GM13977 (cell line): ENCODE measurements at regions not wholly inside any gene's neighbourhood (a gene's known extent, or its start where the extent isn't known, plus 50 kb on each side); places are given as distances from the start of the nearest gene placed in this dataset.
"Not testable (repeated sequence)": the region's sequence is repeated elsewhere in the genome, so short reads cannot be mapped to it uniquely, and the experiment has no call there.

ENCODE experiments used
- DNase-seq: peaks from one replicate; pipeline ENCODE4 v3.0.0; 2012; ENCODE audit warnings: low spot score
- in situ Hi-C: fragments of 300-500 bp; cut with MboI; formaldehyde crosslinking; loops from one replicate; pipeline ENCODE4 v1.12.0; 2022; ENCODE audit warnings: low sequenced_read_pairs, low pct_unique_long_range_greater_than_20kb, mixed read lengths, inconsistent platforms; ENCODE audit not compliant: unreplicated experiment
- TF ChIP-seq, protein P1 (sequence below): IDR thresholded peaks from 2 replicates; pipeline ENCODE4 v1.5.1; 2012; ENCODE audit warnings: mild to moderate bottlenecking, control low read depth; ENCODE audit not compliant: insufficient read depth; ENCODE audit errors: extremely low read depth, missing control alignments

DNA sequence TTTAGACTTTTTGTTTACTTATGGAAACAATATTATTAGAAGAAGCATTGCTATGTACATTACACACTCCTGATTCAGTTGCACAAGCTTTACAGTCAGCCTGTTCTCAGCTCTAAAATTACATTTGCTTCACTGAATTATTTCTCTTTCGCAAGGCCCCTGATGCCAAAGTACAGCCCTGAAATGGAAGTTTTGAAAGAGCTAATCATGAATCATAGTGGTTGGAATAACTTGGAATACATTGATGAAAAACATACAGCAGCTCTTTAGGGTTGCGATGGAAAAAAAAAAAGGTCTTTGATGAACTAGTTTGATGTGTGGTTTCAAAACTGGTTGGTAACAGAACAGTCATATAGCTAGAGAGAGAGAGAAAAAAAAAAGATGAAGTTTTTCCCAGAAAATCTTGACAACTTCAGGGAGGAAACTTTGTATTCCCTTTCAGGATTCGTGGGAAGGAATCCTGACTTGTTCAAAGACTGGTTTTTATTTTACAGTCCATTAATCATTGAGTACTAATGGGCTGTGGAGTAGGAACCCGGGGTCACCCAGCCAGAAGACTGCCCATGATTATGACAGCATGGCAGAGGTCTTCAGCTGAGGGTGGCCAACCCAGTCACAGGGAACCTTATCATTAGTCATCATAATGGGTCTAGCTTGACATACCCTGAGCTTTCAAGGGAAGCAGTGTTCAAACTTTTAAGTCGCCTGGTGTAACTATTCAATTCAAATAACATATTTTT, 460.1 kb downstream of the NAV3 start:
- in situ Hi-C loops, result no loop called here
- TF ChIP-seq, protein P1, sequence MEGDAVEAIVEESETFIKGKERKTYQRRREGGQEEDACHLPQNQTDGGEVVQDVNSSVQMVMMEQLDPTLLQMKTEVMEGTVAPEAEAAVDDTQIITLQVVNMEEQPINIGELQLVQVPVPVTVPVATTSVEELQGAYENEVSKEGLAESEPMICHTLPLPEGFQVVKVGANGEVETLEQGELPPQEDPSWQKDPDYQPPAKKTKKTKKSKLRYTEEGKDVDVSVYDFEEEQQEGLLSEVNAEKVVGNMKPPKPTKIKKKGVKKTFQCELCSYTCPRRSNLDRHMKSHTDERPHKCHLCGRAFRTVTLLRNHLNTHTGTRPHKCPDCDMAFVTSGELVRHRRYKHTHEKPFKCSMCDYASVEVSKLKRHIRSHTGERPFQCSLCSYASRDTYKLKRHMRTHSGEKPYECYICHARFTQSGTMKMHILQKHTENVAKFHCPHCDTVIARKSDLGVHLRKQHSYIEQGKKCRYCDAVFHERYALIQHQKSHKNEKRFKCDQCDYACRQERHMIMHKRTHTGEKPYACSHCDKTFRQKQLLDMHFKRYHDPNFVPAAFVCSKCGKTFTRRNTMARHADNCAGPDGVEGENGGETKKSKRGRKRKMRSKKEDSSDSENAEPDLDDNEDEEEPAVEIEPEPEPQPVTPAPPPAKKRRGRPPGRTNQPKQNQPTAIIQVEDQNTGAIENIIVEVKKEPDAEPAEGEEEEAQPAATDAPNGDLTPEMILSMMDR, result no peak
- no peak for DNase-seq

DNA sequence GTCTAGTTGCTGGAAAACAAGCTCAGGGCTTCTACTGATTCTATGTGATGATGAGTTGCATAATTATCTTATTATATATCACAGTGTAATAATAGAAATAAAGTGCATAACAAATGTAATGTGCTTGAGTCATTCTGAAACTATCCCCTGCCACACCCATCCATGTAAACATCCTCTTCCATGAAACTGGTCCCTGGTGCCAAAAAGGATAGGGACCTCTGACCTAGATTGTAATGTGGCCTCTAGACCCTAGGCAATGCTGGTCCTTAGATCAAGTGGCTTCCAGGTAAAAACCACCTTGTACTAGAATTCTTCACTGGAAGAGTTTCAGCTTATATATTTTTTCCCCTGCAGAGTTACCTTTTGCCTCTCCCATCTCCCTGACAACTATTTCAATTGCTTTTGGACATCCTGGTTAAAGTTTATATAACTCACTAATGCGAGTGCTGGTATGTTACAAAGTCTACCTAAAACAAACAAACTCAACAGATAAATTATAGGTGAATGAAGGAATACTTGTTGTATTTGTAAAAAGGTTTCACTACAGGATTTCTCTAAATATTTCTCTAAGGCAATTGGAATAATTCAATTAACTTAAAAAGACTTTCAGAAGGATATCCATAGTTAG, 462.5 kb downstream of the NAV3 start:
- in situ Hi-C loops, result no loop called here
- DNase-seq, result no peak
- TF ChIP-seq, protein P1, result no peak

DNA sequence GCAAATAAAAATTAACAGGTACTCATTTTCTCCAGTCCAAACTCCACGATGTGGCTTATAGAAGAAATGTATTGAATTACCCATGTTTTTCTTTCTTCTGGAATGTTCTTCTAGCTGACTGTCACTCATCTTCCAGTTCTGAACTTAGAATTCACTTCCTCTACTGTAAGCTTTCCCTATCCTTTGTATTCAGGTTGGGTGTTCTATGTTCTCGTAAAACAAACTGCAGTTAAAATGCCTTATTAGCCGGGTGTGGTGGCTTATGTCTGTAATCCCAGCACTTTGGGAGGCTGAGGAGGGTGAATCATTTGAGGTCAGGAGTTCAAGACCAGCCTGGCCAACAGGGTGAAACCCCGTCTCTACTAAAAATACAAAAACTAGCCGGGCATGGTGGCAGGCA, 470.6 kb downstream of the NAV3 start:
- in situ Hi-C loops, DNase-seq: not testable (repeated sequence)

DNA sequence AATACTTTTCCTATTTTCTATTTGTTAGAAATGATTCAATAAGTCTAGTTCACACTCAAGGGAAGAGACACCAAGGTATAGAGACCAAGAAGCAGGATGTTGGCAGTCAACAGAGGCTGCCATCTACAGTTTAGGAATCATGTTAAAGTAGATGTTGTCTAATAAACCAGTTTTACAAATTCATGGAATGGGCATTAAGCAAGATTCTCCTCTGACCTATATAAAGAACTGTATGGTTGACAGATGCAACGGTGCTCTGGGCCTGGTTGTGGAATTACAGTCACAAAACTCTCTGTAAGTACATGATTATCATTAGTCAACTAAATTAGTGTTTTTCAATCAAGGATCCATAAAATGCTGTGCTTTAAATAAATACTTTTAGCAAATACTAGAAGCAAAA, 475.1 kb downstream of the NAV3 start:
- in situ Hi-C loops, result no loop called here
- no peak for DNase-seq
- TF ChIP-seq, protein P1, result no peak

DNA sequence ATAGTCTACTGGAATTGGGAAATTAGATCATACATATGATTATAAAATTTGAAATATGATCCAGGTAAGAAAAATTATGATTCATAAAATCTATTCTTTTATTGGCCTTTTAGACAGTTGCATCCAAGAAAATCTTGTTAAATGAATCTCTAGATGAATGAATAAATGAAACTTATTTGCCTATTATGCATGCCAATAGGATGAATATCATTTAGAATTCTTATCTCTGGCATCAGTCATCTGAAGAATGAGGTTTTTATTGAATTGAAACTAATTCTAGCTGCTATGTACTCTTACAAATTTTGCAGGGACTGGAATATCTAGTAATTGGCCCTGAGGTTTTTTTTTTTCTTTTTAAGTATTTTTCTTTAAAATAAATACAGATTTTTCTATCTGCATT, 475.5 kb downstream of the NAV3 start:
- DNase-seq, result no peak
- in situ Hi-C loops, result no loop called here
- TF ChIP-seq, protein P1, result no peak

DNA sequence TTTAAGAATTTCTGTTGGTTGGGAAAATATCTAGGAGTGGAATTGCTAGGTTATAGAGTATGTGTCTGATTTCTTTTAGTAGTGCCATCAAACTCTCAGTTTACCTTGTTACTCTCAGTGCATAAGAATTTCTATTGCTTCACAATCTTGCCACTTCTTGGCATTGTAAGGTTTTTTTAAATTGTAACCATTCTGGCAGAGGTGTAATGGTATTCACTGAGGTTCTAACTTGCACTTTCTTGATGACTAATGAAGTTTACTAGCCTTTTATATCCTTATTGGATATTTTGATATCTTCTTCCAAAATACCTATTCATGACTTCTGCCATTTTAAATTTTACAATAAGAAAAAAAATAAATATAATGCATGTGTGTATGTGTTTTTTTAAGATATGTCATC, 478.0 kb downstream of the NAV3 start:
- in situ Hi-C loops, result no loop called here
- no peak for DNase-seq
- TF ChIP-seq, protein P1, result no peak

DNA sequence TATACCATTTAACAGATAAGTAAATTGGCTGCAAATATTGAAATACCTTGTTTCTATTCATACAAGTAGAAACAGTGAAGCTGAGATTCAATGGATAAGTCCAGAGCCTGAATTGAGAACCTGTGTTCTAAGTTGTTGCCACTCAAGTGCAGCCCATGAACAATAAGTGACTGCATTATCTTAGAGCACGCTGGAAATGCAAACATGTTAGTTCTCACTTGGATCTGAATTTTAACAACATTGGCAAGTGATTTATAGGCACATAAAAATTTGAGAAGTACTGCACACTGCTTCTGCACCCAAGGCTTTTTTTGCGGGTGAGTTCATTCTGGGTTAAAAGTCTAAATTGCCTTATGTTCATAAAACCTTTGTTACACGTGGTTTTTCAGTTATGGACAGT, 484.3 kb downstream of the NAV3 start:
- TF ChIP-seq, protein P1, result no peak
- no peak for DNase-seq
- in situ Hi-C loops, result no loop called here
